Panc1 (cell line): ENCODE measurements at regions not wholly inside any gene's neighbourhood (a gene's known extent, or its start where the extent isn't known, plus 50 kb on each side); places are given as distances from the start of the nearest gene placed in this dataset.

Experiments used
- ATAC-seq: fragments of 200-7000 bp; cut with Tn5 transposase; 2 replicates; pipeline ENCODE4 v1.9.1; 2020; ENCODE audit warnings: mild to moderate bottlenecking, moderate library complexity
- BruUV-seq: library from RNA; stranded (reverse); fragments of 400-500 nt; replicated peaks from 2 replicates; lab custom pipeline; 2021; lab: Mats Ljungman, UMichigan
- CTCF ChIA-PET: fragments of 300-600 bp; sonication (Branson Sonifier 250); formaldehyde crosslinking; loops from one replicate; lab custom pipeline; 2022; ENCODE audit warnings: antibody characterized with exemption; lab: Charles Lee
- POLR2A ChIA-PET: fragments of 300-600 bp; sonication (Branson Sonifier 250); formaldehyde crosslinking; loops from one replicate; lab custom pipeline; 2022; ENCODE audit warnings: antibody characterized with exemption; lab: Charles Lee
- DNase-seq: peaks from one replicate; pipeline ENCODE4 v3.0.0-alpha.2; 2010; ENCODE audit warnings: low read depth, low spot score
- H3K27ac ChIP-seq: 2 replicates; pipeline ENCODE4 v1.5.1; 2011; ENCODE audit warnings: mild to moderate bottlenecking, low read length, inconsistent platforms
- H3K27me3 ChIP-seq: fragments of 200-500 bp; sonication (Bioruptor generic); 2 replicates; pipeline ENCODE4 v1.6.0; 2014; ENCODE audit warnings: low read length, inconsistent platforms; ENCODE audit not compliant: control insufficient read depth, insufficient read depth
- H3K36me3 ChIP-seq: fragments of 200-500 bp; sonication (Bioruptor generic); 2 replicates; pipeline ENCODE4 v1.5.1; 2014; ENCODE audit warnings: inconsistent platforms, mild to moderate bottlenecking, low read length, moderate library complexity; ENCODE audit not compliant: control insufficient read depth, insufficient read depth
- H3K4me1 ChIP-seq: 2 replicates; pipeline ENCODE4 v1.5.1; 2011; ENCODE audit warnings: inconsistent platforms, mild to moderate bottlenecking, low read length, moderate library complexity; ENCODE audit not compliant: control insufficient read depth, insufficient read depth
- H3K4me3 ChIP-seq, 2 experiments: 2 replicates each; pipeline ENCODE4 v1.5.1; 2011 to 2012; ENCODE audit warnings: low read depth in 2 of 2, low read length in 2 of 2, mild to moderate bottlenecking in 2 of 2, inconsistent platforms in 1 of 2, moderate library complexity in 1 of 2
- H3K9me3 ChIP-seq: fragments of 200-500 bp; sonication (Bioruptor generic); 2 replicates; pipeline ENCODE4 v1.5.1; 2014; ENCODE audit warnings: low read depth, mild to moderate bottlenecking, inconsistent platforms, low read length, moderate library complexity; ENCODE audit not compliant: control insufficient read depth, insufficient read depth
- CTCF ChIP-seq: fragments of 450-650 bp; IDR thresholded peaks from 2 replicates; pipeline ENCODE4 v1.5.1; 2017; ENCODE audit warnings: mild to moderate bottlenecking
- POLR2AphosphoS5 ChIP-seq: IDR thresholded peaks from 2 replicates; pipeline ENCODE4 v1.6.1; 2012; ENCODE audit warnings: mild to moderate bottlenecking, low read depth, low read length, moderate library complexity
- REST ChIP-seq, 2 experiments: IDR thresholded peaks; 2 replicates each; pipeline ENCODE4 v1.6.1; 2011 to 2012; ENCODE audit warnings: low read depth in 2 of 2, control low read depth in 1 of 2, low read length in 1 of 2, mild to moderate bottlenecking in 1 of 2, moderate library complexity in 1 of 2; ENCODE audit not compliant: insufficient read depth in 1 of 2
- SIN3A ChIP-seq: IDR thresholded peaks from 2 replicates; pipeline ENCODE4 v1.6.1; 2012; ENCODE audit warnings: low read depth, mild to moderate bottlenecking, low read length, moderate library complexity, borderline replicate concordance; ENCODE audit not compliant: insufficient read depth
- TCF7L2 ChIP-seq: IDR thresholded peaks from 2 replicates; pipeline ENCODE4 v1.6.1; 2011; ENCODE audit warnings: mild to moderate bottlenecking, low read depth, low read length, inconsistent platforms
- in situ Hi-C: cut with HindIII; loops from 2 replicates; pipeline ENCODE4 v1.10.0; 2016; ENCODE audit warnings: low sequenced_read_pairs, low pct_unique_long_range_greater_than_20kb
- intact Hi-C: fragments of 100-400 bp; cut with micrococcal nuclease; formaldehyde crosslinking; loops from one replicate; pipeline ENCODE4 v1.10.0; 2022; ENCODE audit not compliant: unreplicated experiment

- intact Hi-C loops: loop anchor here (10.0 kb wide), 1 partner anchor 942 kb away; no protein-coding TSS in a partner anchor
Measured at GRCh38 chr18:25497151-25497794, 145.3 kb upstream of the ZNF521 start.

GRCh38 chr18:25496544-25496943 is 144.6 kb upstream of the ZNF521 start:
- Histone ChIP-seq H3K4me3 (no peak overlapping the region), H3K36me3 (no peaks in the 10 kb centered on the region), H3K4me1 (no peaks in the 10 kb centered on the region), H3K9me3 (no peaks in the 10 kb centered on the region), H3K27me3 (no peaks in the 10 kb centered on the region), H3K27ac (no peak overlapping the region)
- intact Hi-C loops: loop anchor here (10.0 kb wide), 1 partner anchor 942 kb away; no protein-coding TSS in a partner anchor
- POLR2A ChIA-PET: no interaction called here
- CTCF ChIA-PET: no interaction called here
- DNase-seq: no peak
- in situ Hi-C loops: no loop called here
- no peak for TF ChIP-seq CTCF
- no peak for TF ChIP-seq TCF7L2
- no peak for TF ChIP-seq REST (IDR thresholded peaks at IDR 0.05; ENCODE audit: insufficient read depth in 1 of 2, low read depth in 2 of 2, low read length in 1 of 2)
- TF ChIP-seq POLR2AphosphoS5: no peak
- no peak for TF ChIP-seq SIN3A
- BruUV-seq: no TSS peak
- ATAC-seq: no peak

More at GRCh38 chr18:25497151-25497794, 145.3 kb upstream of the ZNF521 start:
- H3K4me3 ChIP-seq: no peak overlapping the region
- no TSS peak for BruUV-seq
- ChIA-PET CTCF (no interaction called here), POLR2A (no interaction called here)
- H3K27ac ChIP-seq: no peak overlapping the region
- no peak for ATAC-seq
- H3K27me3 ChIP-seq: no peaks in the 10 kb centered on the region
- in situ Hi-C loops: no loop called here
- H3K9me3 ChIP-seq: no peaks in the 10 kb centered on the region
- no peaks in the 10 kb centered on the region for H3K4me1 ChIP-seq
- DNase-seq: no peak
- TF ChIP-seq CTCF: no peak
- no peaks in the 10 kb centered on the region for H3K36me3 ChIP-seq
